ENCODE measurements at regions not wholly inside any gene's neighbourhood (a gene's known extent, or its start where the extent isn't known, plus 50 kb on each side); places are given as distances from the start of the nearest gene placed in this dataset.

- TF ChIP-seq USF2 (IDR thresholded peaks at IDR 0.05; ENCODE audit: borderline replicate concordance, low read depth, low read length) (no peak), TAF1 (IDR thresholded peaks at IDR 0.05; ENCODE audit: borderline replicate concordance, low read depth, low read length) (no peak), CTCF (IDR thresholded peaks at IDR 0.05) (no peak), SMC3 (IDR thresholded peaks at IDR 0.05; ENCODE audit: low read depth, low read length) (no peak), FOXJ3 (CRISPR knock-in tag; IDR thresholded peaks at IDR 0.05) (no peak), MAX (IDR thresholded peaks at IDR 0.05; ENCODE audit: low read depth) (no peak)
Measured at GRCh38 chr4:29043411-29043810, 1676.8 kb upstream of the PCDH7 start.

All from SK-N-SH (cell line).